ENCODE measurements at regions not wholly inside any gene's neighbourhood (a gene's known extent, or its start where the extent isn't known, plus 50 kb on each side); places are given as distances from the start of the nearest gene placed in this dataset.

DNA sequence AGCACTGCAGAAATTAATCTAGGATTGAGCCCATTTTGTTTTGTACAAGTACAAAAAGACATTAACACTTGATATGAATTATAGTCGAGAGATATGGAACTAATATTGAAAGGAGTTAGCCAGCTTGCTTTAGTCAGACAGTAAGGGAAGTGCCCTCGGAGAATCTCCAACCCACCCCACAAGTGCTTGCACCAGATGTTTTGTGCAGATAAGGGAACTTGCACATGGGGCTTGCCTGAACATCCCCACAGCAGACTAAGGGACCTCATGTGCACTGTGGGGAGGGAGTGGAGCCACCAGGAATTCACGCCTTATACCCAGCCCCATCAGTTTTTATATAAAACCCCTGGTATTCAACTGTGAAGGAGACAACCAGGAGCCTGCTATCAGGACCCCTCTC, 122.3 kb downstream of the EFHB start (continued):
- TF ChIP-seq, protein P1, sequence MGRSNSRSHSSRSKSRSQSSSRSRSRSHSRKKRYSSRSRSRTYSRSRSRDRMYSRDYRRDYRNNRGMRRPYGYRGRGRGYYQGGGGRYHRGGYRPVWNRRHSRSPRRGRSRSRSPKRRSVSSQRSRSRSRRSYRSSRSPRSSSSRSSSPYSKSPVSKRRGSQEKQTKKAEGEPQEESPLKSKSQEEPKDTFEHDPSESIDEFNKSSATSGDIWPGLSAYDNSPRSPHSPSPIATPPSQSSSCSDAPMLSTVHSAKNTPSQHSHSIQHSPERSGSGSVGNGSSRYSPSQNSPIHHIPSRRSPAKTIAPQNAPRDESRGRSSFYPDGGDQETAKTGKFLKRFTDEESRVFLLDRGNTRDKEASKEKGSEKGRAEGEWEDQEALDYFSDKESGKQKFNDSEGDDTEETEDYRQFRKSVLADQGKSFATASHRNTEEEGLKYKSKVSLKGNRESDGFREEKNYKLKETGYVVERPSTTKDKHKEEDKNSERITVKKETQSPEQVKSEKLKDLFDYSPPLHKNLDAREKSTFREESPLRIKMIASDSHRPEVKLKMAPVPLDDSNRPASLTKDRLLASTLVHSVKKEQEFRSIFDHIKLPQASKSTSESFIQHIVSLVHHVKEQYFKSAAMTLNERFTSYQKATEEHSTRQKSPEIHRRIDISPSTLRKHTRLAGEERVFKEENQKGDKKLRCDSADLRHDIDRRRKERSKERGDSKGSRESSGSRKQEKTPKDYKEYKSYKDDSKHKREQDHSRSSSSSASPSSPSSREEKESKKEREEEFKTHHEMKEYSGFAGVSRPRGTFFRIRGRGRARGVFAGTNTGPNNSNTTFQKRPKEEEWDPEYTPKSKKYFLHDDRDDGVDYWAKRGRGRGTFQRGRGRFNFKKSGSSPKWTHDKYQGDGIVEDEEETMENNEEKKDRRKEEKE (IDR thresholded peaks at IDR 0.05): no peak
- no peak for TF ChIP-seq RFX5 (IDR thresholded peaks at IDR 0.05; ENCODE audit: low read depth, low read length)

- intact Hi-C loops (cut with micrococcal nuclease; ENCODE audit: unreplicated experiment) (no loop called here), in situ Hi-C loops (cut with MboI) (no loop called here)
- CTCF ChIA-PET: no interaction called here
- Histone ChIP-seq H3K36me3 (ENCODE audit: control insufficient read depth in 2 of 2, insufficient read depth in 2 of 2, low read length in 1 of 2) (no peaks in the 10 kb centered on the region), H3K9me3 (replicated peaks; ENCODE audit: control insufficient read depth, insufficient read depth, low read length) (no peaks in the 10 kb centered on the region; the same call in 1 of the 3 replicates), H4K20me1 (ENCODE audit: control insufficient read depth, insufficient read depth) (no peaks in the 10 kb centered on the region), H3K27me3 (replicated peaks in 1 of 2; ENCODE audit: control insufficient read depth in 2 of 2, insufficient read depth in 2 of 2, low read length in 1 of 2) (no peaks in the 10 kb centered on the region), H3K79me2 (ENCODE audit: control insufficient read depth, insufficient read depth, low read length) (no peaks in the 10 kb centered on the region), H3K9ac (ENCODE audit: control insufficient read depth, insufficient read depth, low read length) (no peak overlapping the region), H3K27ac (ENCODE audit: control insufficient read depth, insufficient read depth) (no peak overlapping the region), H2AFZ (ENCODE audit: control insufficient read depth, low read depth, low read length) (no peak overlapping the region), H3K4me2 (ENCODE audit: control insufficient read depth, insufficient read depth) (no peak overlapping the region), H3K4me1 (ENCODE audit: control insufficient read depth, insufficient read depth, low read length) (no peaks in the 10 kb centered on the region), H3K4me3 (no peak overlapping the region)
- ATAC-seq: no peak
- 6% methylated on average over 3 of the region's 3 CpGs for WGBS (ENCODE audit: insufficient coverage, insufficient replicate concordance, low lambda C conversion rate, missing lambda C conversion rate)
- POLR2A ChIA-PET: no interaction called here
- SMC1A ChIA-PET (ENCODE audit: uncharacterized antibody, unreplicated experiment): no interaction called here
- BruUV-seq (replicated peaks): no TSS peak
- DNase-seq (ENCODE audit: low read depth, low spot score): no peak
- RAD21 ChIA-PET (ENCODE audit: unreplicated experiment): no interaction called here
- no peak for FAIRE-seq
- TF ChIP-seq ZBTB40 (IDR thresholded peaks at IDR 0.05; ENCODE audit: borderline replicate concordance) (no peak), SIX5 (IDR thresholded peaks at IDR 0.05; ENCODE audit: low read depth, low read length, severe bottlenecking) (no peak), ZZZ3 (IDR thresholded peaks at IDR 0.05; ENCODE audit: control insufficient read depth, insufficient read length, low read depth) (no peak), SMAD5 (IDR thresholded peaks at IDR 0.05; ENCODE audit: low read depth) (no peak), MEF2A (IDR thresholded peaks at IDR 0.05; ENCODE audit: insufficient read depth, low read depth, low read length) (no peak), RAD21 (IDR thresholded peaks at IDR 0.05; ENCODE audit: insufficient read depth, low read depth, low read length) (no peak), TCF3 (IDR thresholded peaks at IDR 0.05; ENCODE audit: borderline replicate concordance, insufficient read depth, low read depth, low read length) (no peak), POLR2AphosphoS5 (IDR thresholded peaks at IDR 0.05; ENCODE audit: low read length) (no peak), ZSCAN29 (IDR thresholded peaks at IDR 0.05) (no peak), TBL1XR1 (IDR thresholded peaks at IDR 0.05; ENCODE audit: low read depth, low read length) (no peak)
- TF ChIP-seq, protein P2, sequence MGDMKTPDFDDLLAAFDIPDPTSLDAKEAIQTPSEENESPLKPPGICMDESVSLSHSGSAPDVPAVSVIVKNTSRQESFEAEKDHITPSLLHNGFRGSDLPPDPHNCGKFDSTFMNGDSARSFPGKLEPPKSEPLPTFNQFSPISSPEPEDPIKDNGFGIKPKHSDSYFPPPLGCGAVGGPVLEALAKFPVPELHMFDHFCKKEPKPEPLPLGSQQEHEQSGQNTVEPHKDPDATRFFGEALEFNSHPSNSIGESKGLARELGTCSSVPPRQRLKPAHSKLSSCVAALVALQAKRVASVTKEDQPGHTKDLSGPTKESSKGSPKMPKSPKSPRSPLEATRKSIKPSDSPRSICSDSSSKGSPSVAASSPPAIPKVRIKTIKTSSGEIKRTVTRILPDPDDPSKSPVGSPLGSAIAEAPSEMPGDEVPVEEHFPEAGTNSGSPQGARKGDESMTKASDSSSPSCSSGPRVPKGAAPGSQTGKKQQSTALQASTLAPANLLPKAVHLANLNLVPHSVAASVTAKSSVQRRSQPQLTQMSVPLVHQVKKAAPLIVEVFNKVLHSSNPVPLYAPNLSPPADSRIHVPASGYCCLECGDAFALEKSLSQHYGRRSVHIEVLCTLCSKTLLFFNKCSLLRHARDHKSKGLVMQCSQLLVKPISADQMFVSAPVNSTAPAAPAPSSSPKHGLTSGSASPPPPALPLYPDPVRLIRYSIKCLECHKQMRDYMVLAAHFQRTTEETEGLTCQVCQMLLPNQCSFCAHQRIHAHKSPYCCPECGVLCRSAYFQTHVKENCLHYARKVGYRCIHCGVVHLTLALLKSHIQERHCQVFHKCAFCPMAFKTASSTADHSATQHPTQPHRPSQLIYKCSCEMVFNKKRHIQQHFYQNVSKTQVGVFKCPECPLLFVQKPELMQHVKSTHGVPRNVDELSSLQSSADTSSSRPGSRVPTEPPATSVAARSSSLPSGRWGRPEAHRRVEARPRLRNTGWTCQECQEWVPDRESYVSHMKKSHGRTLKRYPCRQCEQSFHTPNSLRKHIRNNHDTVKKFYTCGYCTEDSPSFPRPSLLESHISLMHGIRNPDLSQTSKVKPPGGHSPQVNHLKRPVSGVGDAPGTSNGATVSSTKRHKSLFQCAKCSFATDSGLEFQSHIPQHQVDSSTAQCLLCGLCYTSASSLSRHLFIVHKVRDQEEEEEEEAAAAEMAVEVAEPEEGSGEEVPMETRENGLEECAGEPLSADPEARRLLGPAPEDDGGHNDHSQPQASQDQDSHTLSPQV (IDR thresholded peaks at IDR 0.05): no peak
Measured at GRCh38 chr3:19808834-19809233, 125.2 kb downstream of the EFHB start.
